ENCODE measurements at regions not wholly inside any gene's neighbourhood (a gene's known extent, or its start where the extent isn't known, plus 50 kb on each side); places are given as distances from the start of the nearest gene placed in this dataset.

DNA sequence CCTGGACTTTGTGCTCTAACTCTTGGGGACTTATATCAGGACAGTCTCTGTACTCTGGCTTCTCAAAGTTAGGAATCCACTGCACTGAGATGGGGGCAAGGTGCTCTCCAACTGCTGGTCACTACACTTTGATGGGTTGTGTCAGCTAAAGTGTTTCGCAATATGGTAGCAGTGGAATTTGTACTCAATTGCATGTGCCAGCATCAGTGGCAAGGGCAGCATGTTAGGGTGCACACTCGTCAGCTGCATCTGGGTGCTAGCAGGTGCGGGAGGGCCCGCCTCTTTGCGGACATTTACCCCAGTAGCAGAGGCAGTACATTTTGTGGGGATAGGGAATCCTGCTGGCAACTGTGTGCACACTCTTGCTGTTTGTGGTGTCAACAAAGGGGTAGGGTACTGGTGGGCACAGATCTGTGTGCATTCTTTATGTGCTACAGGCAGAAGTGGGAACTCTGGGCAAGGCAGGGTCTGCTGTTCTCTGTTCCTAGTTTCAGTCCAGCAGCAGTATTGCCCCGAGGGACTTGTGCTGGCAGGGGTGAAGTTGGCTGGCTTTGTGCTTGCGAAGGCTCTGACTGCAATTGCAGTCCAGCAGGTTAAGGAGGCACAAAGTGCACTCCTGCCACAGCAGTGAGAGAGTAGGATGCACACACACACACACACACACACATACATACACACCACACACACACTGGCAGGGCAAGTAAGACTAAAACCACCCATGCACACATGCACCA lies 924.8 kb upstream of the CDH9 start:
- TF ChIP-seq, protein P1, sequence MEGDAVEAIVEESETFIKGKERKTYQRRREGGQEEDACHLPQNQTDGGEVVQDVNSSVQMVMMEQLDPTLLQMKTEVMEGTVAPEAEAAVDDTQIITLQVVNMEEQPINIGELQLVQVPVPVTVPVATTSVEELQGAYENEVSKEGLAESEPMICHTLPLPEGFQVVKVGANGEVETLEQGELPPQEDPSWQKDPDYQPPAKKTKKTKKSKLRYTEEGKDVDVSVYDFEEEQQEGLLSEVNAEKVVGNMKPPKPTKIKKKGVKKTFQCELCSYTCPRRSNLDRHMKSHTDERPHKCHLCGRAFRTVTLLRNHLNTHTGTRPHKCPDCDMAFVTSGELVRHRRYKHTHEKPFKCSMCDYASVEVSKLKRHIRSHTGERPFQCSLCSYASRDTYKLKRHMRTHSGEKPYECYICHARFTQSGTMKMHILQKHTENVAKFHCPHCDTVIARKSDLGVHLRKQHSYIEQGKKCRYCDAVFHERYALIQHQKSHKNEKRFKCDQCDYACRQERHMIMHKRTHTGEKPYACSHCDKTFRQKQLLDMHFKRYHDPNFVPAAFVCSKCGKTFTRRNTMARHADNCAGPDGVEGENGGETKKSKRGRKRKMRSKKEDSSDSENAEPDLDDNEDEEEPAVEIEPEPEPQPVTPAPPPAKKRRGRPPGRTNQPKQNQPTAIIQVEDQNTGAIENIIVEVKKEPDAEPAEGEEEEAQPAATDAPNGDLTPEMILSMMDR (IDR thresholded peaks at IDR 0.05): no peak
- TF ChIP-seq POLR2A (IDR thresholded peaks at IDR 0.05): no peak

All from body of pancreas (tissue), 4 donors.